Stimulated activated CD4-positive, alpha-beta T cell treated with anti-CD3 and anti-CD28 coated beads, Interleukin-1b, Interleukin-23, amount 100 ng/mL, for 4 hours (primary cell): ENCODE measurements at regions not wholly inside any gene's neighbourhood (a gene's known extent, or its start where the extent isn't known, plus 50 kb on each side); places are given as distances from the start of the nearest gene placed in this dataset.

Experiments
- DNase-seq, 2 donors: peaks; one replicate each; pipeline ENCODE4 v3.0.0-alpha.2; 2020; ENCODE audit warnings: low read depth in 2 of 2

DNA sequence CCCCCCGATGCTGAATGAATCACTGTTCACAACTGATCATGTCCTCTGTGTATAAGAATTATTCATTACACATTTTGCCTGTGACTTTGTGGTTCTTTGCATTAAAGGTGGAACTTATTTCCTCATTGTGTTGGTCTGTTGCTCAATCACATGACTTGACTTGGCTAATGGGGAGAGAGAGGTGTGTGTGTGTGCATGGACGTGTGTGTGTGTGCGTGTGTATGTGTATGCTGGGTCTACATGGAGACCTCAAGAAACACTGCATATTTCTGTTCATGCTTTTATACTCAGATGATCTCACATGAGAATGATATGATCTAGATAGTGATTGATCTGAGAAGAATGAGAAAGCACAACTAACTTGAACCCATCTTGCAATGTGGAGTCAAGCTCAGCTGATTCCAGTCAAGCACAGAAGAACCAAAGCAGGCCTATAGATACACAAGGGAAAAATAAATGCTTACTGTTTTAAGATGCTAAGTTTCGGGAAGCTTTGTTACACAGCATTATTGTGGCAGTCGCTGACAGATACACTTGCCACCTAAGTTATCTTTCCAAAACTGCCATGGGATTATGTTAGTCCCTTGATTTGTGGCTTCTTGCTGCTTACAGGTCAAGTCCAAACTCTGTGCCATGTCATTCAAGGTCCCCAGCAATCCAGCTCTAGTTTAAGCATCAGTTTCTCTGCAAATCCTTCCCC is 167.9 kb upstream of the ZFHX3 start:
- DNase-seq = no peak

DNA sequence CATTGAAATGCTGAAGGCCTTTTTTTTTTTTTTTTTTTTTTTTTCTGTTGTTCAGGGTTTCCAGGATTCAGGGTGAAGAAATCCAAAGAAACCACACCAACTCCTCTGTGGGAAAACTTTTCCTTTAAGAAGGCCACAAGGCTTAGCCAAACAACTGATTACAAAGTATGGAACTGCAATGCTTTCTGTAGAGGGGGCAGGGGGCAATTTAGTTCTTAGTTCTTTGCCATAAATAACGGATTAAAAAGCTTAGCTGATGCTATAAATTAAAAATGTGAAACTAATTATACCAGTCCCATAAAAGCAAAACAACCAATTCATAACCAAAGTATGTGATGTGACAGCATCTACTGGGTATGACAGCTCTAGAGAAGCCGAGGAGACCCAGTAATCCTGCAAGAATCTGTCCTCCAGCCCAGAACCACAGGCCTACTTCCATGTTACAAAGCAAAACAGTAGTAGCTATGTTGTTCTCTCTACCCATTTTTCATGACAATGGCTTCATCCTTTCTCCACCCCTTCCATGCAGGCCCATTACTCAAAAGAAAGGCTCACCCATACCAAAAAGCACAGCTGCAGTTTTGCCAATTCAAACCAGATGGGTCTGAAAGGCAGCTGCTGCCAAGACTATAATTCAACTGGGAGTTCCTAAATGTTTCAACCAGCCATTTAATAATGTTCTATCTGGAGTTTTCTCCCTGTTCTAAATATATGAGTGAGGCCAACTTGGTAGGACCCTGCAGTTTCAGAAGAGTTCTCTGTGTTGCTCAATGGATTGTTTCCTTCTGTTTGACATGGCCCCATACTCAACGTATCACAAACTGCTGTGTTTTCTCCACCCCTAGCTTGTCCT is 167.1 kb upstream of the ZFHX3 start:
- no peak for DNase-seq

DNA sequence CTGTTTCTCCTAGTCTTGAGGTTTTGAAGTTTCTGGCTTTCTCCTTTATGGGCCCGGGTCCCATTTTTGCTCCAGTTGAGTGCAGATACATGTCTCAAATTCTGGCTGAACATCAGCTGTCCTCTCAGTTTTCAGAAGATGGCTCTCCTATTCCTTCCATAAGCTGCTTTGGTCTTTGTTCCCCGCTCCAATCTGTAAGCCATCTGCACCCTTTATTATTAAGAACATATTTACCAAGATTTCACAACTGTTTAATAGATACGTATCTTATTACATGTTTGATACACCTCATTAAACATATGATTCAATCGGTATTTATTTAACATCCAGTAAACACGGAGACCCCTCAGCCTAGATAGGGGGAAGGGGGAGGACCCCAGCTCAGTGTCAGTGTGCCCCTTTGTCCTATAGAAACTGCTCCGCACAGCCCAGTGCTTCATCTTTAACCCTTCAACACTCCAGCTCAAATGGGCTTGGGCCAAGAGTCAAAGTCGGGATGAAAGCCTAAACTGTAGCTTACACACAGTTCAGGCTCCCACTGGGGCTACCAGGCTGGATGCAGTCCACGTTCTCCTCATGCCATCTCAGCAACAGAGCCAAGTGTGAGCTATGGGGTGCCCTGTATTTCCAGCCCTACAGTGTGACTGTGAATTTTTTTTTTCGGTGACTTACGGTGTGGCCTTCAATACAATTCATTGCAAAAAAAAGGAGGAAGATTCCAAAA is 166.0 kb upstream of the ZFHX3 start:
- no peak for DNase-seq

DNA sequence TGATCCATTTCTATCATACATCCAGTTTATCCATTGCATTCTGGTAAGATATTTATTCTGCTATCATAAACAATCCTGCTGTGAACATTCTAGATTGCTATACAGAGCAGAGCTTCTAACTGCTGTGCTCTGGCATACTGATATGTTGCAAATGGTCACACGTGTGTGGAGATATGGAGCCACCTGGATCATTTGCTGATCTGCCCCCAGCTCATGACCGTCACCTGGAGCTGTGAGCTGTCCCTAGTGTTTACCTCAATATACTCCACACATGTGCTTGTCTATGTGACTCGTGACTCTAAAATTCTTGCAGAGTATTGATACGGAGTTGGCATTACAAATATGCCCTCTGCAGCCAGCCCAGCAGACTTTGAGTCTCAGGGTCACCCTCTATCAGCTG is 164.5 kb upstream of the ZFHX3 start:
- DNase-seq = no peak

DNA sequence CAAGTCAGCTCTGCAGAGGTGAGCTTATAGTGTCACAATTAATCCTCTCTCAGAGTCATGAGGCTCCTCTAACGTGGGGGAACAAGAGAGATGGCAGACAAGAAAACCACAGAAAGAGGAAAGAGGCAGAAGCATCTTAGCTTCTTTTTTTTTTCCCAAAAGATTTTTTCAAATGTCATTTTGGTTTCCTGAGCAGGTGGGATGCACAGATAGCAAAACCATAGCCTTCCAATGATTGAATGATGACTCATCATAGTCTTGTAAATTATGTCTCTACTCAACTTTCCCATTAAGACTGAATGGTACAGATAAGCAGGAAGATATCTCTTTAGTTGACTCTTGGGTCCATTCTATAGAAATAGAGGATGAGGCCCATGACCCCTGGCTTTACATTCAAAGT is 162.8 kb upstream of the ZFHX3 start:
- no peak for DNase-seq

DNA sequence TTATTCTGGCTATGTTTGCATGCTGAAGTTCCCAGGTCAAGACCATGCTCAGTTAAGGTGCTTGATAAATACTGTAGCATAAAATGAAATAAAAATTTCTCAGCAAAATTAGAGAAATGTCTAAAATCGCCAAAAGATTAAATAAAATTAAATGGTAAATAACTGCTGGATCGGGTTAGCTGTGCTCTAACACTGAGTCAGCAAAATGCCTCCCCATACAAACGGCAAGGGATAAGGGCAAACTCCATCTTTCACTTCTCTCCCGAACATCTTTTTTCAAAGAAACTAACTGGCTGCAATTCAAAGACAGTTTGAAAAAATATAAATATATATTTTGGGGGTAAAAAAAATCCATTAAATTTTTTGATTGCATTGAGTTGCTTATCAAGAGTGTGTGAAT is 162.2 kb upstream of the ZFHX3 start:
- no peak for DNase-seq

DNA sequence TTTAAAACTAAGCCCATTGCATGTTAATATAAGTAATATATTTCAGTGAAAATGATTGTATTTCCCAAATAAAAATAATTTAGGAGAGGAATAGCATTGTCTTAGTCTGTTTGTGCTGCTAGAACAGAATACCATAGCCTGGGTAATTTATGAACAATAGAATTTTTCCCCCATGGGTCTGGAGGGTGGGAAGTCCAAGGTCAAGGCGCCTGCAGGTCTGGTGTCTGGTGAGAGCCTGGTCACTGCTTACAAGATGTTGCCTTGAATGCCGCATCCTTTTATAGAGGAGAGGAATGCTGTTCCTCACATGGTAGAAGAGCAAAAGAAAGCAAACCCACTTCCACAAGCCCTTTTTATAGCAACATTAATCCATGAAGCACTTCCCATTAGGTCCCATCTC is 161.3 kb upstream of the ZFHX3 start:
- no peak for DNase-seq

DNA sequence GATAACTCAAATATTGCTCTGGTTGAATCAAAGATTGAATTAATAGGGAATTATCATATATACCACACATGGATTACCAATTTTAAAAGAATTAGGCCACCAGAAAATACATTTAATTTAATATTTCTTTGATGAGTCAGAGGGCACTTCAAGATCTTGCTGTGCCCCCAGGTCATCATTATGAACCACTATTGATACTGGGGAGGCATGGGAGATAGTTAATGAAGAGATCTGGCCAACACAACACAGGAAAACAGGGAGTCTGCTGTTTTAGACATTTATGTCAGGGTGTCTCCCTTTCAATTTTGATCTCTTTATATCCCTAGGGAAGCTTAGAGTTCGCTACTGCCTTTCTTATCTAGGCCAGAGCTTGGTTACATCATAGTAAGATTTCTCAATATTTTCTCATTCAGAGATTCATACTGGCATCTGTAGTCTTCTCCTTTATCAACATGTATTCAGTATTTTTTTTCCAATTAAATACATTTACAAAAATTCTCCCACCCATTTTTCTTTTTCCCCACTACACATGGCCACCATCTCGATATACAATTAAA is 158.3 kb upstream of the ZFHX3 start:
- no peak for DNase-seq

DNA sequence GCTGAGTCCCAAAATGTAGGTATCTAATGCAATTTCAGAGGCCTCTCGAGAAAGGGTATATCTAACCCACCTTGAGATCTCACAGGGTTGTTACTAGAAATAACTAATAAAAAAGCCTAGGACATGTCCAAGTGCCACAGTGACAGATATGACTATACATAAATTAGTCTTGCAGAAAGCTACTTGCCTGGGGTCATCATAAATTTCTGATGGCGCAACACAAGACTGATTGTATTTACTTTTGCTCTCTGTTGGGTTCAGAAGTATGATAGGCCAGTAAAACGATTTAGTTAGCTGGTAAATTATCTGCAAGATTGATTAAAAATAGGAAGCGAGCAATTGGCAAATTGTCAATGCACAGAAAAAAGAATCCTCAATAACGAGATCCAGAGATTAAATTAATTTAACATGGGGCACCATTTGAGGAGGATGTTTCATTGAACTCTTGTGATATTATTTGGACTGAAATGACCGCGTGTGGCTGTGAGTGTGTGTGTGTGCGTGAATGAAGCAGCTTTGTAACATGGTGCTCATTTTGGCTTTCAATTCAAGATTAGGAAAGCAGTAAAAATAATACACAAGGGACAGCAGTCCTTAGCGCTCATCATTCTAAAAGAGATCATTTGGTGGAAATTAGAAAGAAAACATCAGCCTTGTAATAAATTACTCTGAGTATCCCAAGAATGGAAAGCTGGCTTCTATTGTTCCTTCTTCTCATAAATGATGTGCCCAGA is 157.4 kb upstream of the ZFHX3 start:
- no peak for DNase-seq

DNA sequence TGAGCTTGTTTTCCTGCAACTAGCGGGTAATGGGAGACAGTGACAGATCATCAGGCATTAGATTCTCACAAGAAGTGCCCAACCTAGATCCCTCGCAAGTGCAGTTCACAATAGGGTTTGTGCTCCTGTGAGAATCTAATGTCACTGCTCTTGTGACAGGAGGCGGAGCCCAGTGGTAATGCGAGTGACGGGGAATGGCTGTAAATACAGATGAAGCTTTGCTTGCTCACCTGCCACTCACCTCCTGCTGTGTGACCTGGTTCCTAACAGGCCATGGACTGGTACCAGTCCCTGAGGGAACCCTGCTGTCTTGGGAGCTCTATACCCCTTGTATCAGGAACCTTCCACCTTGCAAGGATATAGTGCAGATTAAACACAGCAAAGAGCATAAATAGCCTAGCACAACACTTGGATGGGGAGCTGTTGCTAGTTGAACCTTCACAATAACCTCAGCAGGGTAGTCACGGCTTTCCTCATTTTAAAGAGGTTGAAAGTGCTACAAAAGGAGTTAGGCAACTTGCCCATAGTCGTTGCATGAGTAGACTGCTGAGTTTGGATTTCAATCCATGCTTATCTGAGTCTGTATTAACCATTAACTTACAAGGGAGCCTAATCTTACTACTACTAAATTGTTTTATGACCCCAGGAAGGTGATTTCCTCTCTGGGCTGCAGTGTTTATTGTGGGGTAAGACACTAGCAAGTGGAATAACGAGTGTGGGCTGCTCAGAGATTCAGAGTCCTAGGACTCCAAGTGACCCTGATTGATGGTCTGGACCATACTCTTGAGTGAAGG is 156.6 kb upstream of the ZFHX3 start:
- DNase-seq = no peak

DNA sequence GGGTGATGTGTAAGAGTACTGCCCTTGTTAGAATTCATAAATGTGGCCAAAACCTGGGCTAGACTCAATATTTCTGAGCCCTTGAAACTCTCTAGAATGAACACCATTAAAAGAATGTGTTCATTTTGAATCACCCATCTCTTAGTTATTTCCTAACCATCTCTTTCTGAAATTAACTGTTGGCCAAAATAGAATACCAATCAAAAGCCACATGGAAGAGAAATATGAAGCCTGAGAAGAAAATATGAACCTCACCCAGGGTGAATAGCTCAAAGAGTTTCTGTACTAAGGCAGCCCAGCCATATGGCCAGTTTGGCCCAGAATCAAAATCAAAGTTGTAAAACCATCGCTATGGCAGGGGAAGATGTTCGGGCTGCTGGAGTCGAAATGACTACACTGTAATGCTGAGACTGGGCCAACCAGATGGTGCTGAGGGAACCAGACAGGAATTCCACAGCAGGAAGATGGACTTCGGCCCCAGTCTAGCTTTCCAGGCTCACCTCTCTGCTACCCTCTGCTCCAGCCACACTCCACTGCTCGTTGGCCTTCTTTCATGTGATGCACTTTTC is 154.3 kb upstream of the ZFHX3 start:
- no peak for DNase-seq

DNA sequence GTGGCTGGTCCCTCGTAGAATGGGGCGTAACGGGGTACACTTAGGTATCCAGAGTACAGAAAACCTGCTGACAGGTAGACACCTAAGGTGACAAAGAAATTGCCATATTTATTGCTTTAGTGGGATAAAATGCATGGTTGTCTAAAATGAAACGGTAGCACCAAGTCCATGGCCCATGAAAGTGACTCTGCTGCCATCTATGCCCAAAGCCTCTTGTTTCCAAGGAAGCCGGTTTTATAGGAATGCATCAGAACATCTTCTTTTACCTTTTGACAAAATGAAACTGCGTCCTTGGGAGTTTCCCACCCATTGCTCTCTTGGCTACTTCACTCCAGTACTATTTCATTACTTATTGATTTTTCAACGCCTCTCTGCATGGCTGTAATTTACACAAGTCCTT is 151.3 kb upstream of the ZFHX3 start:
- no peak for DNase-seq

DNA sequence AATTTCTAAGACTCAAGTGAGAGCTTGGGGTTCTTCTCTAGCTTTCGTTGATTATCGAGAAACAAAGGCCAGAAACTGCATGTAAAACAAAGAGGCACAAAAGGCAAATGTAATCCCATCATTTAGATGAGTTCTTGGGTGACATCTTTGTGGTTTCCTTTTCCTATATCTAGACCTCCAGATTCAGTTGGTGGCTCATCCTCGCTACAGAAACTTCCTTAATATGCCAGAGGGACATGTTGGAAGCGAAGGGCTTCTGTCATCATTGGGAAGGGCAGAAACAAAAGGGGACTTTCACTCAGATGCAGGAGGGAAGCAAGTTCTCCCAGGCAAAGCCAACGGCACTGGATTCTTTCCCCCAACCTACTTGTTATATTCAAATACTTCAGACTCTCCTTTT is 150.6 kb upstream of the ZFHX3 start:
- no peak for DNase-seq

DNA sequence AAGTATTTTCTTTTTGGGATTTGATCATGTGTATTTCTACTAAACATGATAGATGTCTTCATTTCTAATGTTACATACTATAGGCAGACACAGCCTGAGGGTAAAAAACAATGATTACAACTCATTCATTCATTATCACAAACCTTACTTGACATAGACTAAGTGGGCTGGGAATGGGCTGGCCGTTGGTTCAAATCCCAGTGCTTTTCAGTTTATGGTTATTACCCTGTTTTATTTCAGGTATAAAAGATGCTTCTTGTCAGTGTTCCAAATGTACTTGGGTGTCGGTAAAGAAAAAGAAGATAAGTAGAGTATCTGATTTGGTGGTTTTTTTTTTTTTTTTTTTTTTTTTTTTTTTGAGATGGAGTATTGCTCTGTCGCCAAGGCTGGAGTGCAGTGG is 149.7 kb upstream of the ZFHX3 start:
- DNase-seq = no peak

DNA sequence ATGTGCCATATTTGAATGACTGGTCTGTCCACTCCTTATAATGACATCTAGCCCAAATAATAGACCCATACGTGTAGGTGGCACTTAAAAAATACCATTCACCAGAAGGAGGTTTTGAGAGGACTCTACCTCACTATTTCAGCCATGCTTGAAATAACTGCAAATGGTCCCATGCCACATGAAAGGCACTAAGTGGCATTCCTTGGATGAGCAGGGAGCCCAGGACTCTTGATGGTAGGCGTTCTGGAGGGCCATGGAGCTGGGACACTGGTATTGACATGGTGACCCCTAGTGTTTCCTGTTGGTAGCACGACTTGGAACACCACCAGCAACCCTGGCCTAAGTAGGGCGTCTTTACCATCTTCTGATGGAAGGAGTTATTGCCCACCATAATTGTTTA is 148.7 kb upstream of the ZFHX3 start:
- DNase-seq = no peak

DNA sequence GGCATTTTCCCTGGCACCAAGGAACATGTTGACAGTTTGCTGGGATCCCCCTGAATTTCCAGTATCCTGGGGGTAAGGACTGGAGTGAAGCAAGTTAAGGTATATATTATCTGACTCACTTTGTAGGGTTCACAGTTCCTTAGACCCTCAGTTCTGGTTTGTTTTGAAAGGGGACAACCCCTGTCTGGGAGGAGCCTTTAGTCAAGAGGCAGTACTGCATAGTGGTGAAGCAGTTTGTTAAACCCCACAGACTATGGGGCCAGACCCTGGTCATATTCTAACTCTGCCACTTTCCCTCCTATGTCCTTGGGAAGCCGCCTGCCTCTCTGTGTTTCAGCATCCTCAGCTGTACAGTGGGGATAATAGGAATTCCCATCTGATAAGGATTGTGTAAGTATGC is 145.5 kb upstream of the ZFHX3 start:
- no peak for DNase-seq

DNA sequence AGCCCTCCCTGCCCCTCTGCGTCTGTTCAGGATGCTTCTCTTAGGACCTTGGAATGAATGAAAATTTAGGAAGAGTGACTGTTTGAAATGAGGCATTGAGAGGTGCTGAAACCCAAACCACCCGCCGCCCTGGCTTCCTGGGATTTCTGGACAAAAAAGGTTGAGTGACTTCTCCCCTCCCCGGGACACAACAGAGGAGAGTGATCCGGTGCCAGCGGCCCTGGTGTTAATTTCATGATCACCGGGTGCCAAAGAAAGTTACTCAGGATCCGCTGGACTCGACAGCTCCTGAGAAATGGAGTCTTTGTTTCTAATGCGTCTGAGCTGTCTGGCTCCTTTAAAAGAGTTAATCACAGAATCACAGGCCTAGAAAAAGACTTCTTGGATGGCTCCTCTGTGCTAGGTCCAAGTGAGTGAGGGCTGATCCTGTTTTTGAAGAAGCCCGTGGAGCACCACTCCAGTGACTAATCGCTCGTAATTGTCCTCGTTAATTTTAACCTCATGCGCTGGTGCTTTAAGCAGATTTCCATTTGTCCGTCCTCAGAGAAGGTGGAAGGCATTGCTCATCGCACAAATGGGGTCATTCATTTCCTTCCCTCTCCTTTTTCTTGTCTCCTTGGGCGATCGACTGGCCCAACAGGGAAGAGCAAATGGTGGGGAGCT is 144.4 kb upstream of the ZFHX3 start:
- no peak for DNase-seq

DNA sequence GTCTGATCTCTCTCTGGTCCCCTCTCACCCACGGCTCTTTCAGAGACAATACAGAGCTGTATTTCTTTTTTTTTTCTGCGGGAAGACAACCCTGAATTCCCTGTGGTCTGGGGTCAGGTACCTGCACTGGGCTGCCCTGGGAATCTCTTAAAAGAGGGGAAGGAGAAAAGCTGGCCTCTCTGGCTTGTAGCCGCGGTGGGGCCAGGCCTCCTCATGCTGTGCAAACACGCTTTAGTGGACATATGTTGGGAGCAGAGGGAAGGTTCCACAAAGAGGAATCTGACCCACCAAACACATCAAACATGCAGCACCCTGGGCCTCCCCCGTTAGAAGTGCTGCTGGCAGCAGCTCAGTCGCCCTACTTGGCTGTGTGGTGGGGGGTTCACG is 143.7 kb upstream of the ZFHX3 start:
- DNase-seq = no peak

DNA sequence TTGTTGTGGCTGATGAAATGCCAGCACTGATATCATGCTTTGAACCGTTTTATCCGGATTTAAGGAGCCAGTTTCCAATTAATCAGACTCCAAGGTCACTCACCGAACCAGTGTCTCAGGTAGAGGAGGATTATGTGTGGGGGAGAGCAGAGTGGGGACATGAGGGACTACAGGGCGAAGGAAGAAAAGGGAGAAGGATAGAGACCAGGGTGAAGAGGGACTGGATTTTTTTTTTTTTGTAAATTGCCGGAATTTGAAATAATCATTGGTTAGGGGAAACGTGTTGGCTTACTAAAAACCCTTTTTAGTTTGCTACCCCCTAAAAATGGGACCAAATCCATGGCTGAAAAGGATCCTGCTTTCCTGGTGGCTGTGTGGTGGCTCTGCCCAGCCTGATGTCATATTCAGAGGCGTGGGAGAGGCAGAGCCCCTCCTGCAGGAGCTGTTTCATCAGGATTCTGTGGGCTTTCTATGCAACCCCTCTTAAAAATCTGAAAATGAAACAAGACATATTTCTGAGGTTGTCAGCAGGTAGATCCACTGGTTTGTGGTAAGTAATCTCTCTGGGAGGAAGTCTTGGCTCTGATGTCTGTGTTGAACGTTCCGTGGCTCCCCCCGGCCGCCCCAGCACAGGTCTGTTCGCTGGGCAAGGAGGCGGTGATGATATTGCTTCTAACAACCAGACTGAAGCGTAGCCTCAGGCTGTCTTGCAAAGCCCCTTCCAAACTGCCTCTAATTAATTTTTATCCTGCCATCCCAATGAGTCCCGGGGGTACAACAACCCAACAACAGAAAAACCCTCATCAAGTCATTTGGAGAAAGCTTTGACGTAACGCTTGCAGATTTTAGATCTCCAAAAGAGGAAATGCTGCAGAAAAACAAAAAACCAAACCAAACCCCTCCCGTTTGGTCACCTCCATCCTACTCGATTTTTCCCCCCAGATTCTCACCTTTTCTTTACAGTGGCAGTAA is 143.0 kb upstream of the ZFHX3 start:
- no peak for DNase-seq
